BLaER1 (cell line): ENCODE measurements at regions not wholly inside any gene's neighbourhood (a gene's known extent, or its start where the extent isn't known, plus 50 kb on each side); places are given as distances from the start of the nearest gene placed in this dataset.

Source experiments
- H3K27ac ChIP-seq: shearing (Covaris generic); formaldehyde crosslinking; 2 replicates; pipeline ENCODE4 v1.8.1; 2022
- H3K27me3 ChIP-seq: shearing (Covaris generic); formaldehyde crosslinking; 2 replicates; pipeline ENCODE4 v1.8.1; 2022
- H3K36me3 ChIP-seq: shearing (Covaris generic); formaldehyde crosslinking; 2 replicates; pipeline ENCODE4 v1.8.1; 2022
- H3K4me1 ChIP-seq: shearing (Covaris generic); formaldehyde crosslinking; 2 replicates; pipeline ENCODE4 v1.8.1; 2022
- H3K4me2 ChIP-seq: shearing (Covaris generic); formaldehyde crosslinking; 2 replicates; pipeline ENCODE4 v1.8.1; 2022
- H3K4me3 ChIP-seq: shearing (Covaris generic); formaldehyde crosslinking; 2 replicates; pipeline ENCODE4 v1.8.1; 2022
- H3K9ac ChIP-seq: shearing (Covaris generic); formaldehyde crosslinking; 2 replicates; pipeline ENCODE4 v1.8.1; 2022
- H3K9me3 ChIP-seq: shearing (Covaris generic); formaldehyde crosslinking; 2 replicates; pipeline ENCODE4 v1.8.1; 2022
- H4K20me1 ChIP-seq: shearing (Covaris generic); formaldehyde crosslinking; 2 replicates; pipeline ENCODE4 v1.8.1; 2022
- Cebpa-rat ChIP-seq: shearing (Covaris generic); IDR thresholded peaks from 2 replicates; pipeline ENCODE4 v1.8.1; 2022

- Histone ChIP-seq H3K27ac (no peak overlapping the region), H3K9ac (no peak overlapping the region), H4K20me1 (no peaks in the 10 kb centered on the region), H3K4me1 (peaks cover 10% of the 10 kb centered on the region), H3K4me2 (no peak overlapping the region), H3K27me3 (no peaks in the 10 kb centered on the region), H3K4me3 (no peak overlapping the region), H3K36me3 (no peaks in the 10 kb centered on the region), H3K9me3 (no peaks in the 10 kb centered on the region)
- TF ChIP-seq Cebpa-rat, result no peak
Measured at GRCh38 chr5:143986516-143987212, 174.7 kb downstream of the HMHB1 start.

DNA sequence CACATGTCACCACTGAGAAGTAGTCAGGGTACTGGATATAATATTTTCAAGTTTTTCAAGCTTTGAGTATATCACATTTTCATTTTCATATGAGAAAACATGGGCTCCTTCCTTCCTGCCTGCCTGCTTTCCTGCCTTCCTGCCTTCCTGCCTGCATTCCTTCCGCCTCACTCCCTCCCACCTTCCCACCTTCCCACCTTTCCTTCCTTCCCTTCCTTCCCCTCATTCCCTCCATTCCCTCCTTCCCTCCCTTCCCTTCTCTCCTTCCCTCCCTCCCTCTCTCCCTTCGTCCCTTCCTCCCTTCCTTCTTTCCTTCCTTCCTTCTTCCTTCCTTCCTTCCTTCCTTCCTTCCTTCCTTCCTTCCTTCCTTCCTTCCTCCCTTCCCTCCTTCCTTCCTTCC lies 175.3 kb downstream of the HMHB1 start:
- Histone ChIP-seq H3K36me3 (no peaks in the 10 kb centered on the region), H3K9ac (no peak overlapping the region), H3K27ac (no peak overlapping the region), H3K4me1 (peaks cover 10% of the 10 kb centered on the region), H3K4me2 (no peak overlapping the region), H3K27me3 (no peaks in the 10 kb centered on the region), H3K9me3 (no peaks in the 10 kb centered on the region), H4K20me1 (no peaks in the 10 kb centered on the region), H3K4me3 (no peak overlapping the region)
- TF ChIP-seq Cebpa-rat, result no peak

GRCh38 chr5:143987751-143988560 lies 176.0 kb downstream of the HMHB1 start:
- Histone ChIP-seq H3K4me2 (no peak overlapping the region), H4K20me1 (no peaks in the 10 kb centered on the region)

DNA sequence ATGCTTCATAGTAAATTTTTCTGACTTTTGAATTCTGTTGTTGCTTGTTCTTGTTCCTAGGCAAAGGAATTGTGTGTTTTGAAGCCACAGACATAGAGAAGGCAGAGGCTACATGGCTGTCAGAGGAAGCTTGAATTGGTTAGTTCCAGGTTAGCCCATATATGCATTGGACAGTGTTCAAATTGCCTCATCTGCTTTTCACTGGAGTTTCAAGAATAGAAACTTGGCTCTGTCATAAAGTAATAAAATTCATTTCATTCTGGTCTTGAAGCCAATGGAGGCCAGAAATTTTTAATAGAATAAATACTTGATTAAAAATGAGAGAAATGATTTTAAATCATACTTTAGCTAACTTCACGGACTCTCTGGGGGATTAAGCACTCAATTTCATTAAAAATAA lies 178.0 kb downstream of the YIPF5 start:
- no peaks in the 10 kb centered on the region for H3K27me3 ChIP-seq

More at GRCh38 chr5:143987751-143988560, 176.0 kb downstream of the HMHB1 start:
- Histone ChIP-seq H3K9me3 (no peaks in the 10 kb centered on the region), H3K4me3 (no peak overlapping the region), H3K27me3 (no peaks in the 10 kb centered on the region), H3K27ac (no peak overlapping the region), H3K4me1 (peaks cover 10% of the 10 kb centered on the region), H3K36me3 (no peaks in the 10 kb centered on the region), H3K9ac (no peak overlapping the region)
- no peak for TF ChIP-seq Cebpa-rat

GRCh38 chr5:144002876-144003275 lies 167.6 kb downstream of the YIPF5 start:
- H3K9me3 ChIP-seq, result no peaks in the 10 kb centered on the region
- no peak for TF ChIP-seq Cebpa-rat
- H3K36me3 ChIP-seq, result no peaks in the 10 kb centered on the region
- H3K27ac ChIP-seq, result no peak overlapping the region
- no peaks in the 10 kb centered on the region for H4K20me1 ChIP-seq
- H3K4me1 ChIP-seq, result no peaks in the 10 kb centered on the region
- no peak overlapping the region for H3K4me3 ChIP-seq
- no peak overlapping the region for H3K9ac ChIP-seq
- H3K4me2 ChIP-seq, result no peak overlapping the region
- H3K27me3 ChIP-seq, result no peaks in the 10 kb centered on the region

More for the DNA sequence above, 178.0 kb downstream of the YIPF5 start:
- Histone ChIP-seq H3K4me2 (no peak overlapping the region), H3K27ac (no peak overlapping the region), H3K9ac (no peak overlapping the region), H4K20me1 (no peaks in the 10 kb centered on the region), H3K36me3 (no peaks in the 10 kb centered on the region), H3K4me1 (peaks cover 10% of the 10 kb centered on the region), H3K4me3 (no peak overlapping the region), H3K9me3 (no peaks in the 10 kb centered on the region)
- TF ChIP-seq Cebpa-rat, result no peak

- Histone ChIP-seq H3K36me3 (no peaks in the 10 kb centered on the region), H3K4me1 (no peaks in the 10 kb centered on the region), H3K9ac (no peak overlapping the region), H4K20me1 (no peaks in the 10 kb centered on the region), H3K4me2 (no peak overlapping the region), H3K9me3 (no peaks in the 10 kb centered on the region), H3K4me3 (no peak overlapping the region), H3K27ac (no peak overlapping the region), H3K27me3 (no peaks in the 10 kb centered on the region)
- no peak for TF ChIP-seq Cebpa-rat
Measured at GRCh38 chr5:144003636-144004035, 166.8 kb downstream of the YIPF5 start.

DNA sequence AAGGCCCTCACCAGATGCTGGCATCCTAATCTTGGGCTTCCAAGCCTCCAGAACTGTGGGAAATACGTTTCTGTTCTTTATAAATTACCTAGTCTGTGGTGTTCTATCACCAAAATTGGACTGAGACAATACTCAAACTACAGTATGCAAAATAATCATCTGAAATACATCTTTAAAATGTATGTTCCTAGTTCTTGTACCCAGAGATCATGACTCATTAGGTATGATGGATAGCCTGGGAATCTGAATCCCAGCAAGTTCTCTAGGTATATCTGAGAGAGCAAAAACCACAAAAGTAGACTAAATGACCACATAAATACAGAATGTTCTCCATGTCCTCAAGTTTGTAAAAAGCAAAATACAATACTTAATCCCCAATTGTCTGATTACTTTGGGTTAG lies 166.3 kb downstream of the YIPF5 start:
- Histone ChIP-seq H3K4me3 (no peak overlapping the region), H3K9me3 (no peaks in the 10 kb centered on the region), H3K4me1 (no peaks in the 10 kb centered on the region), H3K9ac (no peak overlapping the region), H4K20me1 (no peaks in the 10 kb centered on the region), H3K36me3 (no peaks in the 10 kb centered on the region), H3K27ac (no peak overlapping the region), H3K4me2 (no peak overlapping the region), H3K27me3 (no peaks in the 10 kb centered on the region)
- no peak for TF ChIP-seq Cebpa-rat

DNA sequence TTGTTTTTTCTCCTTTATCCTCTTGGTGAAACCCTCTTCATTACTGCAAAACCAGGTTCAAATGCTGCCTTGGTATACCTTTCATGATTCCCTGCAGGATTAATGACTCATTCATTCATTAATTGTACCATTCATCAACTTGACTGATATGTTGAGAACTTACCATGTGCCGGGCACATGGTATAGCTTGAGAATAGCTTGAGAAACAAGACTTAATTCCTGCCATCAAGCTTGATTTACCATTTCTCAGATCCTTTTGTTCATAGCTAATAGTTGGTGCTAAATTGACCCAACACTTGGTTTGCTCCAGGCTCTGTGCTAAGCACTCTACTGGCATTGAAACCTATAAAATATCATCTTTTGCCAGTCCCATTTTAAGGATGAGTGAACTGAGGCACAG lies 165.7 kb downstream of the YIPF5 start:
- Histone ChIP-seq H4K20me1 (no peaks in the 10 kb centered on the region), H3K27ac (no peak overlapping the region), H3K4me1 (no peaks in the 10 kb centered on the region), H3K9ac (no peak overlapping the region), H3K9me3 (peaks cover under 1% of the 10 kb centered on the region), H3K36me3 (no peaks in the 10 kb centered on the region), H3K4me3 (no peak overlapping the region), H3K27me3 (no peaks in the 10 kb centered on the region), H3K4me2 (no peak overlapping the region)
- TF ChIP-seq Cebpa-rat, result no peak

- no peaks in the 10 kb centered on the region for H4K20me1 ChIP-seq
- TF ChIP-seq Cebpa-rat, result no peak
- H3K27ac ChIP-seq, result no peak overlapping the region
- no peak overlapping the region for H3K4me2 ChIP-seq
- H3K36me3 ChIP-seq, result no peaks in the 10 kb centered on the region
- H3K9me3 ChIP-seq, result peaks cover 28% of the 10 kb centered on the region
- no peak overlapping the region for H3K4me3 ChIP-seq
- no peaks in the 10 kb centered on the region for H3K27me3 ChIP-seq
- no peak overlapping the region for H3K9ac ChIP-seq
- H3K4me1 ChIP-seq, result no peaks in the 10 kb centered on the region
Measured at GRCh38 chr5:144009116-144009515, 161.3 kb downstream of the YIPF5 start.

DNA sequence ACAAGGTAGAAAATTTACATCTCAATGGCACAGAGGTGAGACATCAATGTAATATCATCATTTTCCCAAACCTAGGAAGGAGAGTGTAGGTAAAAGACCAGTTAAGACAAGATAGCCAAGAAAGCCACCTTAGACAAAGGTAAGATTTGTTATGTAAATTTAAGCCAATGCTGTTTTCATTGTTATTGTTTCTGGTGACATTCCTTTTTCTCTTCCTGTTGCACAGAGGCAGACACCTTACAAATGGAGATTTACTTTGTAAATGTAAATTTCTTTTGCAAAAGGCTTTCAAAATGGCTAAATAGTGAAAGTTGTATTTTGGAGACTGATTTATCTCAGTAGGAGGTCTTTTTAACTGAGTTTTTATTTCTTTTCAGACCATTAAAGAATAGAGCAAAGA lies 159.1 kb downstream of the YIPF5 start:
- Histone ChIP-seq H3K4me3 (no peak overlapping the region), H3K9me3 (peaks cover 28% of the 10 kb centered on the region), H3K4me1 (peaks cover 5% of the 10 kb centered on the region; the same call in 1 of the 2 replicates)

More for the DNA sequence above, 159.1 kb downstream of the YIPF5 start:
- Histone ChIP-seq H3K9ac (no peak overlapping the region), H3K36me3 (no peaks in the 10 kb centered on the region), H3K27ac (no peak overlapping the region), H3K27me3 (no peaks in the 10 kb centered on the region), H3K4me2 (no peak overlapping the region), H4K20me1 (no peaks in the 10 kb centered on the region)
- no peak for TF ChIP-seq Cebpa-rat
